HCT116 (cell line): ENCODE measurements at regions not wholly inside any gene's neighbourhood (a gene's known extent, or its start where the extent isn't known, plus 50 kb on each side); places are given as distances from the start of the nearest gene placed in this dataset.

Experiments
- ATAC-seq: fragments of 200-7000 bp; cut with Tn5 transposase; 2 replicates; pipeline ENCODE4 v1.9.1; 2020; ENCODE audit warnings: mild to moderate bottlenecking, moderate library complexity
- BruUV-seq: library from RNA; stranded (reverse); fragments of 400-500 nt; replicated peaks from 2 replicates; lab custom pipeline; 2021; lab: Mats Ljungman, UMichigan
- CTCF ChIA-PET: fragments of 300-600 bp; sonication (Branson Sonifier 250); formaldehyde crosslinking; loops from one replicate; lab custom pipeline; 2021; ENCODE audit warnings: antibody characterized with exemption; lab: Charles Lee
- POLR2A ChIA-PET: fragments of 300-600, 350-600 bp; sonication (Branson Sonifier 250); formaldehyde crosslinking; loops from one replicate; lab custom pipeline; 2021; ENCODE audit warnings: antibody characterized with exemption; lab: Charles Lee
- RAD21 ChIA-PET, 2 experiments: fragments of 300-600 bp; sonication (Branson Sonifier 250); formaldehyde crosslinking; loops; one replicate each; lab custom pipeline; 2023; ENCODE audit warnings: low total read pairs in 2 of 2; ENCODE audit not compliant: uncharacterized antibody in 2 of 2, unreplicated experiment in 2 of 2, low non-redundant PET in 1 of 2; lab: Charles Lee
- DNase-seq: peaks from one replicate; pipeline ENCODE4 v3.0.0-alpha.2; 2010; ENCODE audit warnings: low read depth, low spot score
- H2AFZ ChIP-seq: fragments of 200-600 bp; shearing (Covaris generic), sonication (generic); 2 replicates; pipeline ENCODE4 v1.6.1; 2017; ENCODE audit warnings: low read depth, mixed run types, mixed read lengths, antibody characterized with exemption, low read length; ENCODE audit not compliant: poor library complexity, severe bottlenecking
- H3K27ac ChIP-seq: 2 replicates; pipeline ENCODE4 v1.5.1; 2012; ENCODE audit warnings: low read depth, low read length
- H3K27me3 ChIP-seq: fragments of 200-600 bp; sonication (generic); 2 replicates; pipeline ENCODE4 v1.6.1; 2016; ENCODE audit warnings: mixed run types, low read length, mixed read lengths; ENCODE audit not compliant: insufficient read depth
- H3K36me3 ChIP-seq, 2 experiments: fragments of 200-500 bp in 1 of 2; fragments of 200-600 bp in 1 of 2; sonication (Bioruptor generic) in 1 of 2; sonication (generic) in 1 of 2; 2 replicates each; pipeline versions ENCODE4 v1.5.1 to v1.6.1; 2014 to 2016; ENCODE audit warnings: low read length in 2 of 2, inconsistent platforms in 1 of 2, mixed read lengths in 1 of 2, mixed run types in 1 of 2; ENCODE audit not compliant: insufficient read depth in 2 of 2, control insufficient read depth in 1 of 2
- H3K4me1 ChIP-seq, 2 experiments: fragments of 200-600 bp in 1 of 2; sonication (generic) in 1 of 2; 2 replicates each; pipeline versions ENCODE4 v1.5.1 to v1.6.1; 2012 to 2017; ENCODE audit warnings: low read length in 2 of 2, inconsistent platforms in 1 of 2, mild to moderate bottlenecking in 1 of 2, mixed read lengths in 1 of 2, mixed run types in 1 of 2, moderate library complexity in 1 of 2; ENCODE audit not compliant: insufficient read depth in 2 of 2, control insufficient read depth in 1 of 2
- H3K4me2 ChIP-seq: fragments of 200-600 bp; sonication (generic); 2 replicates; pipeline ENCODE4 v1.6.1; 2017; ENCODE audit warnings: mixed run types, low read length, mixed read lengths
- H3K4me3 ChIP-seq, 2 experiments: fragments of 200-600 bp in 1 of 2; sonication (generic) in 1 of 2; replicated peaks in 1 of 2; 2 replicates each; pipeline ENCODE4 v1.5.1; 2011 to 2016; ENCODE audit warnings: low read length in 2 of 2, control low read depth in 1 of 2, low read depth in 1 of 2, mild to moderate bottlenecking in 1 of 2, mixed read lengths in 1 of 2, mixed run types in 1 of 2
- H3K79me2 ChIP-seq: fragments of 200-600 bp; sonication (generic); 2 replicates; pipeline ENCODE4 v1.6.1; 2017; ENCODE audit warnings: mild to moderate bottlenecking, mixed run types, low read length, moderate library complexity, mixed read lengths; ENCODE audit not compliant: insufficient read depth
- H3K9ac ChIP-seq: fragments of 200-600 bp; sonication (generic); 2 replicates; pipeline ENCODE4 v1.6.1; 2016; ENCODE audit warnings: low read length, mixed read lengths
- H3K9me2 ChIP-seq: fragments of 200-600 bp; sonication (generic), shearing (Covaris generic); 2 replicates; pipeline ENCODE4 v1.6.1; 2017; ENCODE audit warnings: mixed run types, mild to moderate bottlenecking, moderate library complexity; ENCODE audit not compliant: insufficient read depth
- H3K9me3 ChIP-seq, 2 experiments: fragments of 200-500 bp in 1 of 2; fragments of 200-600 bp in 1 of 2; sonication (Bioruptor generic) in 1 of 2; sonication (generic) in 1 of 2; 2 replicates each; pipeline ENCODE4 v1.6.1; 2014 to 2017; ENCODE audit warnings: low read length in 2 of 2, mixed read lengths in 2 of 2, inconsistent platforms in 1 of 2, low read depth in 1 of 2, mild to moderate bottlenecking in 1 of 2, mixed run types in 1 of 2, moderate library complexity in 1 of 2; ENCODE audit not compliant: control insufficient read depth in 1 of 2, insufficient read depth in 1 of 2
- H4K20me1 ChIP-seq: fragments of 200-600 bp; sonication (generic), shearing (Covaris generic); 2 replicates; pipeline ENCODE4 v1.6.1; 2017; ENCODE audit warnings: mixed run types, mild to moderate bottlenecking, moderate library complexity; ENCODE audit not compliant: insufficient read depth
- ATF3 ChIP-seq: IDR thresholded peaks from 2 replicates; pipeline ENCODE4 v1.6.1; 2012
- CBX3 ChIP-seq: IDR thresholded peaks from 2 replicates; pipeline ENCODE4 v1.6.1; 2012; ENCODE audit warnings: low read depth
- CTCF ChIP-seq, 3 experiments: fragments of 200-600 bp in 1 of 3; sonication (generic) in 1 of 3; IDR thresholded peaks in 2 of 3; conservative IDR thresholded peaks in 1 of 3; 2 replicates each; pipeline ENCODE4 v1.5.1; 2012 to 2017; ENCODE audit warnings: low read depth in 2 of 3, low read length in 2 of 3, antibody characterized with exemption in 1 of 3, borderline replicate concordance in 1 of 3, control low read depth in 1 of 3, mild to moderate bottlenecking in 1 of 3, mixed read lengths in 1 of 3, mixed run types in 1 of 3, moderate library complexity in 1 of 3; ENCODE audit not compliant: insufficient read depth in 1 of 3
- EGR1 ChIP-seq: IDR thresholded peaks from 2 replicates; pipeline ENCODE4 v1.6.1; 2012; ENCODE audit warnings: low read depth
- ELF1 ChIP-seq: IDR thresholded peaks from 2 replicates; pipeline ENCODE4 v1.6.1; 2012; ENCODE audit warnings: low read depth, borderline replicate concordance
- EZH2 ChIP-seq: fragments of 200-600 bp; sonication (generic); IDR thresholded peaks from 2 replicates; pipeline ENCODE4 v1.6.1; 2017; ENCODE audit warnings: antibody characterized with exemption, mixed run types
- EZH2phosphoT487 ChIP-seq: fragments of 200-600 bp; IDR thresholded peaks from 2 replicates; pipeline ENCODE4 v1.6.1; 2018; ENCODE audit warnings: antibody characterized with exemption, borderline replicate concordance
- FOSL1 ChIP-seq: IDR thresholded peaks from 2 replicates; pipeline ENCODE4 v1.6.1; 2012; ENCODE audit warnings: low read depth
- JUND ChIP-seq: IDR thresholded peaks from 2 replicates; pipeline ENCODE4 v1.6.1; 2012
- POLR2A ChIP-seq: IDR thresholded peaks from 2 replicates; pipeline ENCODE4 v1.7.0; 2011; ENCODE audit warnings: borderline replicate concordance; ENCODE audit not compliant: insufficient read depth, insufficient read length; ENCODE audit errors: extremely low read depth
- RAD21 ChIP-seq: IDR thresholded peaks from 2 replicates; pipeline ENCODE4 v1.6.1; 2012; ENCODE audit warnings: low read depth, mild to moderate bottlenecking
- REST ChIP-seq: IDR thresholded peaks from 2 replicates; pipeline ENCODE4 v1.6.1; 2012; ENCODE audit warnings: low read depth
- SIN3A ChIP-seq: IDR thresholded peaks from 2 replicates; pipeline ENCODE4 v1.6.1; 2012; ENCODE audit warnings: low read depth
- SRF ChIP-seq: IDR thresholded peaks from 2 replicates; pipeline ENCODE4 v1.6.1; 2012; ENCODE audit warnings: low read depth
- TCF7L2 ChIP-seq: IDR thresholded peaks from 2 replicates; pipeline ENCODE4 v1.7.0; 2011; ENCODE audit warnings: borderline replicate concordance, inconsistent platforms; ENCODE audit not compliant: insufficient read depth, insufficient read length; ENCODE audit errors: extremely low read depth
- YY1 ChIP-seq: IDR thresholded peaks from 2 replicates; pipeline ENCODE4 v1.6.1; 2011; ENCODE audit warnings: low read length, low read depth, moderate library complexity, mild to moderate bottlenecking; ENCODE audit not compliant: insufficient replicate concordance; ENCODE audit errors: extremely low read depth
- ZBTB33 ChIP-seq: IDR thresholded peaks from 2 replicates; pipeline ENCODE4 v1.6.1; 2011; ENCODE audit warnings: mild to moderate bottlenecking, low read length, moderate library complexity; ENCODE audit not compliant: insufficient replicate concordance; ENCODE audit errors: extremely low read depth
- intact Hi-C: fragments of 100-400 bp; cut with micrococcal nuclease; formaldehyde crosslinking; loops from 2 replicates; pipeline ENCODE4 v1.10.0; 2022

- TF ChIP-seq ZBTB33 (no peak), SRF (no peak), FOSL1 (no peak), YY1 (no peak)
Observed at GRCh38 chr18:69138088-69138487, 262.6 kb upstream of the DOK6 start (continued).

- ATAC-seq, result no peak
- intact Hi-C loops, result no loop called here
- no peak overlapping the region for H3K4me2 ChIP-seq
- DNase-seq, result no peak
- H3K4me1 ChIP-seq, result no peaks in the 10 kb centered on the region
- no peak overlapping the region for H2AFZ ChIP-seq
- no peaks in the 10 kb centered on the region for H3K9me3 ChIP-seq
- H3K27ac ChIP-seq, result no peak overlapping the region
- no peaks in the 10 kb centered on the region for H3K36me3 ChIP-seq
- H4K20me1 ChIP-seq, result no peaks in the 10 kb centered on the region
- no peak overlapping the region for H3K9ac ChIP-seq
- no TSS peak for BruUV-seq
- H3K79me2 ChIP-seq, result no peaks in the 10 kb centered on the region
- no peaks in the 10 kb centered on the region for H3K27me3 ChIP-seq
- H3K4me3 ChIP-seq, result no peak overlapping the region
- ChIA-PET CTCF (no interaction called here), POLR2A (no interaction called here), RAD21 (no interaction called here)
- no peaks in the 10 kb centered on the region for H3K9me2 ChIP-seq
- TF ChIP-seq JUND (no peak), FOSL1 (no peak), SRF (no peak), EZH2phosphoT487 (no peak), YY1 (no peak), CBX3 (no peak), CTCF (IDR thresholded peaks at IDR 0.05 in 2 of 3, conservative IDR thresholded peaks at IDR 0.05 in 1 of 3; ENCODE audit: borderline replicate concordance in 1 of 3, insufficient read depth in 1 of 3, low read depth in 2 of 3, low read length in 2 of 3) (no peak), POLR2A (no peak), EGR1 (no peak), TCF7L2 (no peak), RAD21 (no peak), REST (no peak), EZH2 (no peak), ATF3 (no peak), ELF1 (no peak), SIN3A (no peak)
Observed at GRCh38 chr18:69143084-69143483, 257.6 kb upstream of the DOK6 start.
